ENCODE measurements at regions not wholly inside any gene's neighbourhood (a gene's known extent, or its start where the extent isn't known, plus 50 kb on each side); places are given as distances from the start of the nearest gene placed in this dataset.

DNA sequence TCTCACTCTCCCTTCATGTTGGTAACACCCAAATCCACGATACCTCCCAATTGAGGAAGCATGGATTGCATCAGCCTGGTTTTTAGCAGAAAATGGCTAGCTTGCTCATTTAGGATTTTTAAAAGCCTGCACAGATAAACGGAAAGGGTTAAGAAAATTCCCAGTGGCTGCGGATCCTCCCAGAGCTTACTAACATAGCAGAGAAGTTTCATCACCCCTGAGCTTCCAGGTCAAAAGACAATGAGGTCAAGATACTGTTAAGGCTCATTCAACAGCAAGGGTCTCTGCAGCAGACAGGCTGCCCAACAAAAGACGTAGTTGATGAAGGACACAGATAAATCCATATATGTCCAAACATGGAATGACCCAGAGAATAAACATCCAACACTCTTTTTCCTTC, 220.2 kb downstream of the ASMT start:
- Histone ChIP-seq H4K20me1 (ENCODE audit: insufficient read depth, low read length) (no peaks in the 10 kb centered on the region), H3K79me2 (ENCODE audit: insufficient read depth, low read length) (no peaks in the 10 kb centered on the region), H3K27ac (ENCODE audit: extremely low read length, insufficient read depth, low read length) (no peak overlapping the region), H3K9me3 (ENCODE audit: low read length) (peaks cover 10% of the 10 kb centered on the region), H3K4me3 (replicated peaks in 1 of 3; ENCODE audit: insufficient read depth in 1 of 3, low read depth in 2 of 3, low read length in 3 of 3) (no peak overlapping the region), H3K36me3 (replicated peaks in 1 of 2; ENCODE audit: control insufficient read depth in 1 of 2, insufficient read depth in 2 of 2, low read length in 2 of 2) (no peaks in the 10 kb centered on the region), H2AFZ (ENCODE audit: low read length) (no peak overlapping the region), H3K27me3 (ENCODE audit: control insufficient read depth in 1 of 2, insufficient read depth in 2 of 2, low read length in 2 of 2) (peaks cover 0 to 2% of the 10 kb centered on the region in 2 experiments; a peak in 2 of 5 replicates), H3K4me1 (ENCODE audit: insufficient read depth, low read length) (no peaks in the 10 kb centered on the region), H3K4me2 (ENCODE audit: low read depth, low read length) (no peak overlapping the region), H3K9ac (ENCODE audit: insufficient read depth, low read depth, low read length) (no peak overlapping the region)
- ChIA-PET CTCF (ENCODE audit: low intra/inter-chr PET ratio, low total read pairs) (no interaction called here), POLR2A (no interaction called here)
- no TSS peak for BruUV-seq (replicated peaks)
- intact Hi-C loops (cut with micrococcal nuclease; ENCODE audit: unreplicated experiment) (no loop called here), in situ Hi-C loops (cut with HindIII; ENCODE audit: extremely low pct_ligation_motif_present, low pct_unique_long_range_greater_than_20kb) (no loop called here)
- DNase-seq (ENCODE audit: low spot score) (no peak), FAIRE-seq (no peak), ATAC-seq (no peak)
- WGBS (ENCODE audit: low lambda C conversion rate) = 10% methylated on average over 4 of the region's 4 CpGs
- TF ChIP-seq MEIS1 (CRISPR knock-in tag; IDR thresholded peaks at IDR 0.05; ENCODE audit: borderline replicate concordance) (no peak), CENPT (CRISPR knock-in tag; IDR thresholded peaks at IDR 0.05; ENCODE audit: low read depth) (no peak), ZNF883 (CRISPR knock-in tag; IDR thresholded peaks at IDR 0.05; ENCODE audit: not compliant biosample characterization) (no peak), TMF1 (CRISPR knock-in tag; IDR thresholded peaks at IDR 0.05; ENCODE audit: low read depth) (no peak), ZNF34 (CRISPR knock-in tag; IDR thresholded peaks at IDR 0.05; ENCODE audit: borderline replicate concordance) (no peak), ZFP36L2 (CRISPR knock-in tag; IDR thresholded peaks at IDR 0.05) (no peak), TAF1 (CRISPR knock-in tag; IDR thresholded peaks at IDR 0.05) (no peak), MIER2 (CRISPR knock-in tag; IDR thresholded peaks at IDR 0.05) (no peak), CHD2 (IDR thresholded peaks at IDR 0.05; ENCODE audit: low read depth, low read length) (no peak), STAG1 (CRISPR knock-in tag; IDR thresholded peaks at IDR 0.05) (no peak), ZFP90 (CRISPR knock-in tag; IDR thresholded peaks at IDR 0.05; ENCODE audit: borderline replicate concordance) (no peak), KDM6A (CRISPR knock-in tag; IDR thresholded peaks at IDR 0.05; ENCODE audit: low read depth) (no peak)
- TF ChIP-seq, protein P1, sequence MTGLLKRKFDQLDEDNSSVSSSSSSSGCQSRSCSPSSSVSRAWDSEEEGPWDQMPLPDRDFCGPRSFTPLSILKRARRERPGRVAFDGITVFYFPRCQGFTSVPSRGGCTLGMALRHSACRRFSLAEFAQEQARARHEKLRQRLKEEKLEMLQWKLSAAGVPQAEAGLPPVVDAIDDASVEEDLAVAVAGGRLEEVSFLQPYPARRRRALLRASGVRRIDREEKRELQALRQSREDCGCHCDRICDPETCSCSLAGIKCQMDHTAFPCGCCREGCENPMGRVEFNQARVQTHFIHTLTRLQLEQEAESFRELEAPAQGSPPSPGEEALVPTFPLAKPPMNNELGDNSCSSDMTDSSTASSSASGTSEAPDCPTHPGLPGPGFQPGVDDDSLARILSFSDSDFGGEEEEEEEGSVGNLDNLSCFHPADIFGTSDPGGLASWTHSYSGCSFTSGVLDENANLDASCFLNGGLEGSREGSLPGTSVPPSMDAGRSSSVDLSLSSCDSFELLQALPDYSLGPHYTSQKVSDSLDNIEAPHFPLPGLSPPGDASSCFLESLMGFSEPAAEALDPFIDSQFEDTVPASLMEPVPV (CRISPR knock-in tag; IDR thresholded peaks at IDR 0.05) = no peak
- TF ChIP-seq, protein P2, sequence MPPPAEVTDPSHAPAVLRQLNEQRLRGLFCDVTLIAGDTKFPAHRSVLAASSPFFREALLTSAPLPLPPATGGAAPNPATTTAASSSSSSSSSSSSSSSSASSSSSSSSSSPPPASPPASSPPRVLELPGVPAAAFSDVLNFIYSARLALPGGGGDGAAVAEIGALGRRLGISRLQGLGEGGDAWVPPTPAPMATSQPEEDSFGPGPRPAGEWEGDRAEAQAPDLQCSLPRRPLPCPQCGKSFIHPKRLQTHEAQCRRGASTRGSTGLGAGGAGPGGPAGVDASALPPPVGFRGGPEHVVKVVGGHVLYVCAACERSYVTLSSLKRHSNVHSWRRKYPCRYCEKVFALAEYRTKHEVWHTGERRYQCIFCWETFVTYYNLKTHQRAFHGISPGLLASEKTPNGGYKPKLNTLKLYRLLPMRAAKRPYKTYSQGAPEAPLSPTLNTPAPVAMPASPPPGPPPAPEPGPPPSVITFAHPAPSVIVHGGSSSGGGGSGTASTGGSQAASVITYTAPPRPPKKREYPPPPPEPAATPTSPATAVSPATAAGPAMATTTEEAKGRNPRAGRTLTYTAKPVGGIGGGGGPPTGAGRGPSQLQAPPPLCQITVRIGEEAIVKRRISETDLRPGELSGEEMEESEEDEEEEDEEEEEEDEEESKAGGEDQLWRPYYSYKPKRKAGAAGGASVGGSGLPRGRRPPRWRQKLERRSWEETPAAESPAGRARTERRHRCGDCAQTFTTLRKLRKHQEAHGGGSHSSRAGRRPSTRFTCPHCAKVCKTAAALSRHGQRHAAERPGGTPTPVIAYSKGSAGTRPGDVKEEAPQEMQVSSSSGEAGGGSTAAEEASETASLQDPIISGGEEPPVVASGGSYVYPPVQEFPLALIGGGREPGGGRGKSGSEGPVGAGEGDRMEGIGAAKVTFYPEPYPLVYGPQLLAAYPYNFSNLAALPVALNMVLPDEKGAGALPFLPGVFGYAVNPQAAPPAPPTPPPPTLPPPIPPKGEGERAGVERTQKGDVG (CRISPR knock-in tag; IDR thresholded peaks at IDR 0.05; ENCODE audit: borderline replicate concordance) = no peak
- TF ChIP-seq, protein P3, sequence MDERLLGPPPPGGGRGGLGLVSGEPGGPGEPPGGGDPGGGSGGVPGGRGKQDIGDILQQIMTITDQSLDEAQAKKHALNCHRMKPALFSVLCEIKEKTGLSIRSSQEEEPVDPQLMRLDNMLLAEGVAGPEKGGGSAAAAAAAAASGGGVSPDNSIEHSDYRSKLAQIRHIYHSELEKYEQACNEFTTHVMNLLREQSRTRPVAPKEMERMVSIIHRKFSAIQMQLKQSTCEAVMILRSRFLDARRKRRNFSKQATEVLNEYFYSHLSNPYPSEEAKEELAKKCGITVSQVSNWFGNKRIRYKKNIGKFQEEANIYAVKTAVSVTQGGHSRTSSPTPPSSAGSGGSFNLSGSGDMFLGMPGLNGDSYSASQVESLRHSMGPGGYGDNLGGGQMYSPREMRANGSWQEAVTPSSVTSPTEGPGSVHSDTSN (CRISPR knock-in tag; IDR thresholded peaks at IDR 0.05) = no peak
- TF ChIP-seq, protein P4, sequence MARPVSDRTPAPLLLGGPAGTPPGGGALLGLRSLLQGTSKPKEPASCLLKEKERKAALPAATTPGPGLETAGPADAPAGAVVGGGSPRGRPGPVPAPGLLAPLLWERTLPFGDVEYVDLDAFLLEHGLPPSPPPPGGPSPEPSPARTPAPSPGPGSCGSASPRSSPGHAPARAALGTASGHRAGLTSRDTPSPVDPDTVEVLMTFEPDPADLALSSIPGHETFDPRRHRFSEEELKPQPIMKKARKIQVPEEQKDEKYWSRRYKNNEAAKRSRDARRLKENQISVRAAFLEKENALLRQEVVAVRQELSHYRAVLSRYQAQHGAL (CRISPR knock-in tag; IDR thresholded peaks at IDR 0.05; ENCODE audit: not compliant biosample characterization) = no peak
- TF ChIP-seq, protein P5, sequence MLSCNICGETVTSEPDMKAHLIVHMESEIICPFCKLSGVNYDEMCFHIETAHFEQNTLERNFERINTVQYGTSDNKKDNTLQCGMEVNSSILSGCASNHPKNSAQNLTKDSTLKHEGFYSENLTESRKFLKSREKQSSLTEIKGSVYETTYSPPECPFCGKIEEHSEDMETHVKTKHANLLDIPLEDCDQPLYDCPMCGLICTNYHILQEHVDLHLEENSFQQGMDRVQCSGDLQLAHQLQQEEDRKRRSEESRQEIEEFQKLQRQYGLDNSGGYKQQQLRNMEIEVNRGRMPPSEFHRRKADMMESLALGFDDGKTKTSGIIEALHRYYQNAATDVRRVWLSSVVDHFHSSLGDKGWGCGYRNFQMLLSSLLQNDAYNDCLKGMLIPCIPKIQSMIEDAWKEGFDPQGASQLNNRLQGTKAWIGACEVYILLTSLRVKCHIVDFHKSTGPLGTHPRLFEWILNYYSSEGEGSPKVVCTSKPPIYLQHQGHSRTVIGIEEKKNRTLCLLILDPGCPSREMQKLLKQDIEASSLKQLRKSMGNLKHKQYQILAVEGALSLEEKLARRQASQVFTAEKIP (CRISPR knock-in tag; IDR thresholded peaks at IDR 0.05; ENCODE audit: borderline replicate concordance) = no peak

Measured in HepG2 (cell line).